Transverse colon (tissue), 4 donors: ENCODE measurements at regions not wholly inside any gene's neighbourhood (a gene's known extent, or its start where the extent isn't known, plus 50 kb on each side); places are given as distances from the start of the nearest gene placed in this dataset.

Source experiments
- CTCF ChIP-seq, 5 experiments: fragments of 200-600 bp in 3 of 5; fragments of 450-650 bp in 2 of 5; sonication (generic) in 3 of 5; IDR thresholded peaks; 1 replicate in 2 of 5; 2 replicates in 3 of 5; pipeline ENCODE4 v1.5.1; 2016 to 2017; ENCODE audit warnings: antibody characterized with exemption in 5 of 5, inconsistent platforms in 3 of 5, mild to moderate bottlenecking in 2 of 5, moderate library complexity in 1 of 5
- POLR2A ChIP-seq: fragments of 450-650 bp; IDR thresholded peaks from one replicate; pipeline ENCODE4 v1.6.1; 2016; ENCODE audit warnings: antibody characterized with exemption, mild to moderate bottlenecking, moderate library complexity
- POLR2AphosphoS5 ChIP-seq, 3 donors: sonication (generic); formaldehyde crosslinking; IDR thresholded peaks; one replicate each; pipeline ENCODE4 v1.6.1; 2016; ENCODE audit warnings: antibody characterized with exemption in 3 of 3

- no peak for TF ChIP-seq CTCF (IDR thresholded peaks at IDR 0.05)
- TF ChIP-seq POLR2A = no peak
- TF ChIP-seq POLR2AphosphoS5 (IDR thresholded peaks at IDR 0.05) = no peak
Measured at GRCh38 chr13:20350382-20350763, 118.3 kb upstream of the GJB6 start.
